Skeletal muscle tissue (tissue), 3 donors: ENCODE measurements at regions not wholly inside any gene's neighbourhood (a gene's known extent, or its start where the extent isn't known, plus 50 kb on each side); places are given as distances from the start of the nearest gene placed in this dataset.

Experiments used
- H3K27ac ChIP-seq: one replicate; pipeline ENCODE4 v1.7.0; 2013; ENCODE audit warnings: mild to moderate bottlenecking, low read depth, low read length, inconsistent platforms
- H3K27me3 ChIP-seq, 3 donors: one replicate each; pipeline ENCODE4 v1.7.0; 2013; ENCODE audit warnings: low read length in 3 of 3; ENCODE audit not compliant: control insufficient read depth in 3 of 3, insufficient read depth in 3 of 3
- H3K36me3 ChIP-seq, 3 donors: one replicate each; pipeline ENCODE4 v1.7.0; 2013; ENCODE audit warnings: low read length in 3 of 3; ENCODE audit not compliant: control insufficient read depth in 3 of 3, insufficient read depth in 3 of 3
- H3K4me1 ChIP-seq, 3 donors: one replicate each; pipeline ENCODE4 v1.7.0; 2013; ENCODE audit warnings: low read length in 3 of 3, mild to moderate bottlenecking in 3 of 3; ENCODE audit not compliant: control insufficient read depth in 3 of 3, insufficient read depth in 3 of 3
- H3K4me3 ChIP-seq, 3 donors: one replicate each; pipeline ENCODE4 v1.7.0; 2013; ENCODE audit warnings: low read length in 3 of 3
- H3K9ac ChIP-seq, 3 donors: one replicate each; pipeline ENCODE4 v1.7.0; 2013; ENCODE audit warnings: low read length in 3 of 3, mild to moderate bottlenecking in 3 of 3, moderate library complexity in 2 of 3, low read depth in 1 of 3
- H3K9me3 ChIP-seq, 3 donors: one replicate each; pipeline ENCODE4 v1.7.0; 2013; ENCODE audit warnings: low read length in 3 of 3; ENCODE audit not compliant: control insufficient read depth in 3 of 3
- donor health status: Osteomylitis.

GRCh38 chr1:199780948-199781670 lies 246.4 kb upstream of the NR5A2 start:
- no peak overlapping the region for H3K9ac ChIP-seq
- no peak overlapping the region for H3K4me3 ChIP-seq
- H3K9me3 ChIP-seq, result no peaks in the 10 kb centered on the region
- H3K27me3 ChIP-seq, result no peaks in the 10 kb centered on the region
- no peaks in the 10 kb centered on the region for H3K36me3 ChIP-seq
- no peaks in the 10 kb centered on the region for H3K4me1 ChIP-seq
- no peak overlapping the region for H3K27ac ChIP-seq

DNA sequence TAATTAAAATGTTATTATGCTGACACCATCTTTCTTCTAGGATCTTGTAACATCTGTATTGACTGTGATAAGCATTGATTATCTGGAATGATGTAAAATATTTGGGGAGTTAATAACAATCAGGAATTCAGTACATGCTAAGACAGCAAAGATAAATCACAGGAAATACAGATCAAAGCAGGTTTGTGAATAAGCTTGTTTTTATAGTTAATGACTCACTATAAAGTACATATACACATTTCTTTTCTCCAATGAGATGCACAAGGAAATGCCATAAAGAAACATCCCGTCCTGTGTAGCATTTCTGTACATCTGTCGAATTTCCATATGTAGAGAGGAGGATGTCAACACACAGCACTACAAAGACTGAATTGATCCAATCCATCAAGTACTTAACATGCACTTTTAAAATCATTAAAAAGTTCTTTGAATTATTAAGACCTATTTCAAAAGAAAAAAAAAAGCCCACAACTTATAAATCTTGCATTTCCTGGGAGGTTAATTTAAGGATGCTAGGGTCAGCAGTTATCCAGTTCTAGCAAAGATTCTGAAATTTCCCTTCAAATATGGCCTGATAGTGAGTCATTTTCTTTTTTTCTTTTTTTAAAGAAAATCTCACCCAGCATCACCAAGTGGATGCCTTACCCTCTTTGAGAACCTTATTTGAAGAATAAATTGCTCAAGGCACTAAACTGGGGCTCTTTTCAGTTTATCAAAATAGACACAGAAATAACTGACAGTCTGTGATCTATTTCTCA lies 243.2 kb upstream of the NR5A2 start:
- H3K9ac ChIP-seq, result no peak overlapping the region
- H3K9me3 ChIP-seq, result no peaks in the 10 kb centered on the region
- H3K27me3 ChIP-seq, result no peaks in the 10 kb centered on the region
- H3K36me3 ChIP-seq, result no peaks in the 10 kb centered on the region
- no peaks in the 10 kb centered on the region for H3K4me1 ChIP-seq
- no peak overlapping the region for H3K4me3 ChIP-seq
- no peak overlapping the region for H3K27ac ChIP-seq

GRCh38 chr1:199786695-199787094 lies 240.8 kb upstream of the NR5A2 start:
- Histone ChIP-seq H3K27me3 (no peaks in the 10 kb centered on the region), H3K36me3 (no peaks in the 10 kb centered on the region), H3K4me1 (no peaks in the 10 kb centered on the region), H3K9ac (no peak overlapping the region), H3K27ac (no peak overlapping the region), H3K9me3 (no peaks in the 10 kb centered on the region), H3K4me3 (no peak overlapping the region)

- Histone ChIP-seq H3K36me3 (no peaks in the 10 kb centered on the region), H3K4me3 (no peak overlapping the region), H3K9me3 (no peaks in the 10 kb centered on the region), H3K9ac (no peak overlapping the region), H3K27me3 (no peaks in the 10 kb centered on the region), H3K4me1 (no peaks in the 10 kb centered on the region), H3K27ac (no peak overlapping the region)
These were observed 238.4 kb upstream of the NR5A2 start for GRCh38 chr1:199789141-199789540.

DNA sequence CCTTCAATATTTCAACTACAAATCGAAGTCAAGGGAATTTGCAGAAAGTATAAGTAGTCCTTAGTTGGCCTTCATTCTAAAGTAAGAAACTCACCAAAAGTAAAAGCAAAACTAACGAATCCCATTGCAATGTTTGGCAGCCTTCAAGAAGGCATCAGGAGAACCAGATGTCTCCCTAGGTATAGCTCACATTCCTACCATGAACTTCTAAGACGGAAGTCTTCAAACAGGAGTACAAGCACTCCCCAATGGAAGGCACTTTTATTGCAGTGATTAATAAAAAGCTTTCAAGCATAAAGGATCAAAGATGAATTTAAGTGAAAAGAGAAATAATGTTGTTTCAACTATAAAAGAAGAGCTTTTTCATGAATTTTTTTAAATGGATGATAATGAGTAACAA lies 236.0 kb upstream of the NR5A2 start:
- H3K4me1 ChIP-seq, result no peaks in the 10 kb centered on the region
- H3K9me3 ChIP-seq, result no peaks in the 10 kb centered on the region
- H3K36me3 ChIP-seq, result no peaks in the 10 kb centered on the region
- no peak overlapping the region for H3K9ac ChIP-seq
- H3K27me3 ChIP-seq, result no peaks in the 10 kb centered on the region
- no peak overlapping the region for H3K27ac ChIP-seq
- H3K4me3 ChIP-seq, result no peak overlapping the region

- no peaks in the 10 kb centered on the region for H3K36me3 ChIP-seq
- no peak overlapping the region for H3K9ac ChIP-seq
- H3K27ac ChIP-seq, result no peak overlapping the region
- no peaks in the 10 kb centered on the region for H3K4me1 ChIP-seq
- H3K4me3 ChIP-seq, result no peak overlapping the region
- H3K9me3 ChIP-seq, result no peaks in the 10 kb centered on the region
- H3K27me3 ChIP-seq, result no peaks in the 10 kb centered on the region
These were observed 234.6 kb upstream of the NR5A2 start for GRCh38 chr1:199792874-199793273.

DNA sequence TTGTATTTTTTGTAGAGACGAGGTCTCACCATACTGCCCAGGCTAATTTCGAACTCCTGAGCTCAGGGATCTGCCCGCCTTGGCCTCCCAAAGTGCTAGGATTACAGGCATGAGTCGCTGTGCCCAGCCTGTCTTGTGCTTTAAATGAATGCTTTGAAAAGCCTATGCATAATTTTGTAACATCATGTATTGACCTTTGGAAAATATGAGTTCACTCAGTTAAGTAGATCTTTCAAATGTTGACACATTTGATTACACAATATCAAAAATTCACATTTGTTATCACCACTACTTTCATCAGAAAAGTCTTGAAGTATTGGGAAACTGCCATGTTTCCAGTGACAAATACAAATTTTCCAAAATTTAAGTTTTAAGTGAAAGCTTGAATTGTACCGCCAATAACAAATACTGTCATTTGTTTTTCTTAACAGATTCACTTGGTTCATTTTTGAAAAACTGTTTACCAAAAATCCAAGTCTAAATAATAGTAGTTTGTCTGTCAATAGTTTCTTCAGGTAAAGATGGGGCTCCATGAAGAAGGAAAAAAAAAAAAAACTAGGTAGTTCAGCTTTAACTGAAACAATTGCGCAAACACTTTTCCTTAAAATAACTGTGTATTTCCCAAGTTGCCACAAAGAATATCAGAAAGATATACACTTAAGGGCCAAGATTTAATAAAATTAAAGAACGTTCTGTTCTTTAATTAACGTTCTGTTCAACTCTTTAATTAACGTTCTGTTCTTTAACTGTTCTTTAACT lies 233.2 kb upstream of the NR5A2 start:
- no peaks in the 10 kb centered on the region for H3K9me3 ChIP-seq
- H3K27ac ChIP-seq, result no peak overlapping the region
- H3K4me3 ChIP-seq, result no peak overlapping the region
- H3K36me3 ChIP-seq, result no peaks in the 10 kb centered on the region
- H3K9ac ChIP-seq, result no peak overlapping the region
- H3K4me1 ChIP-seq, result no peaks in the 10 kb centered on the region
- H3K27me3 ChIP-seq, result no peaks in the 10 kb centered on the region

DNA sequence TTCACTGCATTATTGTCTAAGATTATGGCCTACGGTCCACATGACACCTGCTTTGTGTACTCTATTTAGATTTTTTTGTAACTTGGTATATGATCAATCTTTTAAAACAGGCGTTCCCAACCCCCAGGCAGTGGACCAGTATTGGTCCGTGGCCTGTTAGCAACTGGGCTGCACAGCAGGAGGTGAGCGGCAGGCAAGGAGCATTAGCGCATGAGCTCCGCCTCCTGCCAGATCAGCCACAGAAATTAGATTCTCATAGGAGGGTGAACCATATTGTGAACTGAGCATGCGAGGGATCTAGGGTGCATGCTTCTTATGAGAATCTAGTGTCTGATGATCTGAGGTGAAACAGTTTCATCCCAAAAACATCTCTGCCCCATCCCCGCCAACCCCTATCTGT lies 228.4 kb upstream of the NR5A2 start:
- no peaks in the 10 kb centered on the region for H3K27me3 ChIP-seq
- H3K9me3 ChIP-seq, result no peaks in the 10 kb centered on the region

DNA sequence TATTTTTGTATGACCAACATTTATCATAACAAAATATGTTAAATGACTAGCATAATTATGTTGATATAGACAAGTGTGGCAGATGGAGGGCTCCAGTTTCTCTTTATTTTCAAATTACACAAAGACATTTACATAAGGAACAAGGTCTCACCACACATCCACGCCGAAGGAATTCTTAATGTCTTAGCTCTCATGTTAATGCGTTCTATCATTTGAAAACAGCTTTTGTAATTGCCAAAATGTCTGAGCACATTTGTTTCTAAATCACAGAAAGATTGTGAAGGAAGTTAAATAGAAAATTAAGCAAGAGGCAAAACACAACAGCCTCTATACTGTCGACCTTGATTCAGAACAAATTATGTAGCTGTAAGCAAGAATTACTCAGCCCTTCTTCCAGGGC lies 223.0 kb upstream of the NR5A2 start:
- Histone ChIP-seq H3K36me3 (no peaks in the 10 kb centered on the region), H3K9me3 (no peaks in the 10 kb centered on the region), H3K4me1 (no peaks in the 10 kb centered on the region), H3K27ac (no peak overlapping the region), H3K9ac (no peak overlapping the region), H3K4me3 (no peak overlapping the region), H3K27me3 (no peaks in the 10 kb centered on the region)

More for the DNA sequence above, 228.4 kb upstream of the NR5A2 start:
- Histone ChIP-seq H3K4me1 (no peaks in the 10 kb centered on the region), H3K27ac (no peak overlapping the region), H3K4me3 (no peak overlapping the region), H3K36me3 (no peaks in the 10 kb centered on the region), H3K9ac (no peak overlapping the region)
